ENCODE measurements at regions not wholly inside any gene's neighbourhood (a gene's known extent, or its start where the extent isn't known, plus 50 kb on each side); places are given as distances from the start of the nearest gene placed in this dataset.
"Not testable (repeated sequence)": the region's sequence is repeated elsewhere in the genome, so short reads cannot be mapped to it uniquely, and the experiment has no call there.

DNA sequence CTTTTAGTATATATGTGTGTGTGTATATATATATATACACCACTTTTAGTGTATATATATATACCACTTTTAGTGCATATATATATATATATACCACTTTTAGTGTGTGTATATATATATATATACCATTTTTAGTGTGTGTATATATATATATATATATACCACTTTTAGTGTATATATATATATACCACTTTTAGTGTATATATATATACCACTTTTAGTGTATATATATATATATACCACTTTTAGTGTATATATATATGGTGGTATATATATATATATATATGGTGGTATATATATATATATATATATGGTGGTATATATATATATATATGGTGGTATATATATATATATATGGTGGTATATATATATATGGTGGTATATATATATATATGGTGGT is 79.5 kb upstream of the ANK3 start:
- not testable (repeated sequence) for DNase-seq (ENCODE audit: low read depth in 2 of 2)

DNA sequence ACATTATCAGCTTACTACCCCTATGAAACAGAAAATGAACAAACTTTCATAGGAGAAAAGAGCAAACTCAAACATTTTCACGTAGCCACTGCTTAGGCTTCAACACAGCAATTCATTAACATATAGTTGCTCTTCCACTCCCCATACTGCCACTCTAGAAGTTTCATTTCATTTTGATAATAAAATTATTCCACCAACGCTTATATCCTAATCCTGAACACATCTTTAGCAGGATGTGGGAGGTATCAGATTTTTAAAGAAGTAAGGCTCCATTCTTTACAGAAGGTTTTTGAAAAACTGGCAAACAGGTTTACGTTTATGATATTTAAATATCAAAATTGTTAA is 77.5 kb upstream of the ANK3 start:
- no peak for DNase-seq (ENCODE audit: low read depth in 2 of 2)

GRCh38 chr10:60466267-60467201 is 76.9 kb upstream of the ANK3 start:
- DNase-seq (ENCODE audit: low read depth in 2 of 2): no peak

DNA sequence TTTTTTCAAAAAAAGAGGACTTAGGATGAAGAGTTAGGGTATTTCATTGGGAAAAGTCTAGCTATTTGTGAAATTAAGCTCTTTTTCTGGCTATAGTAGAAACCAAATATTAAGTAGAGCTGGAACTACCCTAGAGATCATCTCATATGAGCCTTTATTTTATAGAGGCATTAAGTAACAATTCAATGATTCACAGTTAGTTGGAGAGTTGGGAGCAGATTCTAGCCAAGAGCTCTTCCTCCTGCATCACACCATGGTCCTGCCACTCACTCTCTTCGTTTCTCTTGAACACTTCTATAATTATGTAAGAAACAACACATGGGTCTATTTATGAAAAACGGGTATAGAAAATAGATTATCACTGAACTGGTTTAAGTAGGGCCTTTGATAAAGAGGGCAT is 76.1 kb upstream of the ANK3 start:
- DNase-seq (ENCODE audit: low read depth in 2 of 2): no peak

DNA sequence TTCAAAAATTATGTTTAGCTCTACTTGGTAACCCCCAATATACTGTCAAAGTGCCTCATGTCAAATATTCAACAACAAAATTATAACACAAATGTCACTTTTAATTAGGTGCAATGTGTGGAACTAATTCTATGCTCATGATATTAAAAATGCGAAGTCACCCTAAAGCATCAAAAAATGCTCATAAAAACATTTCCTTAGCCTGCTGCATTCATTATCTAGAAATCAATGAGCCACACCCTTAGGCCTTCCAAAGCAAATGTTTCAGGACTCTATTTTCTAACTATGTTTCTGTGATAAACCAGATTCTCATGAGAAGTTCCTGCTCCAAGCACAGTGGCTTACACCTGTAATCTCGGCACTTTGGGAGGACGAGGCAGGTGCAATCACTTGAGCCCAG is 75.0 kb upstream of the ANK3 start:
- no peak for DNase-seq (ENCODE audit: low read depth in 2 of 2)

DNA sequence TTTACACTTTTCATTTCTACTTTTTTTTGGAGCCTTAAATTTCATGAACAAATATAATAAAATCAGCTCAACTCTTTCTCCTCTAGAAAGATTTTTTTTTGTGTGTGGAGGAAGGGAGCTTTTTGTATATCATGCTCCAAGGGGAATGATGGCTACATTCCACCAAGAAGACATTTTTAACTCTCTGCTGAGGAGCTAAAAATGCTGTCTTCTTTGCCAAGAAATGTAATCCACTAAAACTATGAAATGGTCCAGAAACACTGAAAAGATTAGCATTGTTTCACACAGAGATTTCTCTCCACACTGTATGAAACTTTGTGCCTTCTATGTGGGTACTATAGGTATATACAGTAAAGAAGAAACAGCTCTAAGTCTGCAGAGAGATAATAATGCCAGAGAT is 74.1 kb upstream of the ANK3 start:
- DNase-seq (ENCODE audit: low read depth in 2 of 2): no peak

DNA sequence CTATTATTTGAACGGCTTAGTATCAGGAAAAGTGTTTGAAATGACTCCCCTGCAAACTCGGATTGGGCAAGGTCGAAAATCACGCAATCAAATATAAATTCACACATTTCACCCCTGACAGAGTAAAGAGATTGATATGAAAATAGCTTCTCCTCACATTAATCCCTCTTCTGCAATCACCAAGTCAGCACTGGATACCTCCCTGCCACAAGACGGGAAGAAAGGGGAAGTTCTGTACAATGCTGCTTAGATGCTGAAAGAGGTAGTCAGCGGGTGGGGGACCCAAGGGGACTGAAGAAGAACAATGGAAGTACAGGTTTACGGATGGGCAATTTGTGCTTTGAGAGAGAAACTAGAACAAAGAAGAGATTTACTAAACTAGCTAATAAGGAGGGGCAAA is 72.0 kb upstream of the ANK3 start:
- DNase-seq (ENCODE audit: low read depth in 2 of 2): no peak

DNA sequence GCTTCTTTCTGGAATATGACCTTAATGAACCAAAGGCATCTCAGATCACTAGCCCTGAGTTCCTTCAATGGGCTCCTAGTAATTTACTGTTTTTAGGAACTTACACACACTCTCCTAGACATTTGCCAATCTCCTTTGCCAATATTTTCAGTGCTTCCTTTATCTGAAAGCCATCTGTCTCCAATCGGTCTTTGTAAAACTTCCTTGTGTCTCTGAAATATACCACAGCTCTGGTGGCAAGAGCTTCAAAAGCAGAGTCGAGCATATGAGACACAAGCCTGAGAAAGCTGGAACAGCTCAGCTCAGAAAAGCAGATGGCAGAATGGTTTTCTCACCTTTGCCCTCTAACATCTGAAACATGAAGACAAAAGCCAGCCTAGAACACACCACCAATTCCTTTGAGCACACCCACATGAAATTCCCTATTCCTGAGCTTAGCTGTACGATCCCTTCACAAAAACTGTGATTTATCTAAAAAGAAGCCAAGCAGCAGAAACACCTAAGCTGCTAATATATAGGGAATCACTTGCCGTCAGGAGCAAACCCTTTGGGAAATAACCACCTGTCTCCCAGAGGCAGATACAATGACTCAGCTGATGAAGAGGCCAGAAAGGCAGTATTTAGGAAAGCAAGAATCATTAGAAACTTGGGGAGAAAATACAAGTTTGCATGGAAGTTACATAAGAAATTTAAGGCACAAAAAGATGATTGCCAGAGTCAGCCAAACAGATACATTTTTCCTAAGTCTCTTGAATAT is 70.2 kb upstream of the ANK3 start:
- DNase-seq (ENCODE audit: low read depth in 2 of 2): no peak

GRCh38 chr10:60456053-60456452 is 66.4 kb upstream of the ANK3 start:
- peak in 1 of 2 donors; percentile 39 for DNase-seq (ENCODE audit: low read depth in 2 of 2)

DNA sequence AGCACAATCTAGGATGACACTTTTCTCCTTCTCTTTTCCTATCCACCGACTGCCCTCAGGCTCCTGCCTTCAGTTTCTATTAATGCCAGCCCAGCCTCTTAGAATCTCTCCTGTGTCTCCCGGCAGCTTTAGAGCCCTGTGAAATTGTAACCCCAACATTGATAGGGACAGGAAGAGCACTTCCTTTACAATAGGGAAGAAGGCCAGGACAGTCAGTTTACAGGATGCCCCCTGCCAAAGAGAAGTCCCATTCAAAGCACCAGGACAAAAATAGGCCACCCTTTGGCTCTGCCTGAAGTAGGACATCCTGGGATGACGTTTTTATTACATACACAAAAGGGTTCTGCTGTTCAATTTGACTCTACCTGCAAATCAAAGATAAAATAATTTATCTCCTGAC is 64.7 kb upstream of the ANK3 start:
- DNase-seq (ENCODE audit: low read depth in 2 of 2): peak in 1 of 2 donors; percentile 33

DNA sequence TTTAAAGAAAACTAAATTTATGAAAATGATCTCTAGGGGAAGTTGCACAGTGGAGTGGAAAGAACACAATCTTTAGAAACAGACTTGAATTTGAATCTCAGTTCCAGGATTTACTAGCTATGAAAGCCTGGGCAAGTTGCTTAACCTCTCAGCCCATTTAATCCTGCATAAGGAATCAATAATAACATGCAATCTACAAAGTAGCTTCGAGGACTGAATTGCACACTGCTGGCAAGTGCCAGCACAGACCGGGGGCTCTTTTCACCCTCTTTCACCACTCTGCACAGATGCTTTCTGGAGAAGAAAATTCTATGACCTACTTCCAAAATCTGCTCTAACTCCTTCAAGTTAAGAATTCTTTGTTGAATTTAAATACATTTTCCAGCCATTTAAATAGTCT is 63.4 kb upstream of the ANK3 start:
- DNase-seq (ENCODE audit: low read depth in 2 of 2): no peak

DNA sequence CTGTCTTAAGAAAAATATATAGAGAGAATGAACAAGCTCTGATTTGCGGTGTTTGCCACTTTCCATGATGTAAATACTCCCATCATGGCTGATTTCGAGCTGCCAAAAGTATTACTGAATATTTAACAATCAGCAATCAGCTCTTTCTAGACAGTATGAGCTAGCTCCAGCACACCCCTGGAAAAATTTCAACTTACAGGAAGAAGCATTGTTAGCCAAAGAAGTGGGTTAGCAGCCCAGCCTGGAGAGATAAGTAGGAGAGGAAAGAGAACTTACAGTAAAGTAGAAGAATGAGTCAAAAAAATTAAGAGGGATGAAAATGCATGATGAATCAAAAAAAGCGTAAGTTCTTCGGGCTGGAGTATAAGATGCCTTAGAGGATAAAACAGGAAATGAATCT is 60.6 kb upstream of the ANK3 start:
- no peak for DNase-seq (ENCODE audit: low read depth in 2 of 2)

GRCh38 chr10:60448246-60448645 is 58.6 kb upstream of the ANK3 start:
- no peak for DNase-seq (ENCODE audit: low read depth in 2 of 2)

GRCh38 chr10:60446851-60447250 is 57.2 kb upstream of the ANK3 start:
- DNase-seq (ENCODE audit: low read depth in 2 of 2): peak; percentile 32 to 51

GRCh38 chr10:60446070-60446833 is 56.6 kb upstream of the ANK3 start:
- no peak for DNase-seq (ENCODE audit: low read depth in 2 of 2)

- DNase-seq (ENCODE audit: low read depth in 2 of 2): peak; percentile 43 to 61
Observed at GRCh38 chr10:60444494-60445064, 54.9 kb upstream of the ANK3 start.

GRCh38 chr10:60443346-60443745 is 53.7 kb upstream of the ANK3 start:
- DNase-seq (ENCODE audit: low read depth in 2 of 2): no peak

- DNase-seq (ENCODE audit: low read depth in 2 of 2): peak; percentile 49 to 55
Observed at GRCh38 chr10:60441515-60441914, 51.8 kb upstream of the ANK3 start.

- DNase-seq (ENCODE audit: low read depth in 2 of 2): no peak
Observed at GRCh38 chr10:60439641-60440040, 50.0 kb upstream of the ANK3 start.
